OCI-LY1 (cell line): ENCODE measurements at regions not wholly inside any gene's neighbourhood (a gene's known extent, or its start where the extent isn't known, plus 50 kb on each side); places are given as distances from the start of the nearest gene placed in this dataset.
A peak's percentile ranks its signal among the peaks of the same experiment; 100 is the strongest.

Experiments used
- H2AFZ ChIP-seq: fragments of 200-600 bp; sonication (generic), shearing (Covaris generic); 2 replicates; pipeline ENCODE4 v1.6.0; 2014; ENCODE audit warnings: antibody characterized with exemption, mild to moderate bottlenecking, low read length
- H3F3A ChIP-seq: fragments of 200-600 bp; sonication (generic), shearing (Covaris generic); 2 replicates; pipeline ENCODE4 v1.6.0; 2014; ENCODE audit warnings: mild to moderate bottlenecking, antibody characterized with exemption, low read length, moderate library complexity; ENCODE audit not compliant: insufficient read depth
- H3K27ac ChIP-seq: fragments of 200-600 bp; sonication (generic); 2 replicates; pipeline ENCODE4 v1.5.1; 2014; ENCODE audit warnings: low read length, mixed run types, mild to moderate bottlenecking, low read depth; ENCODE audit not compliant: poor library complexity, severe bottlenecking
- H3K27me3 ChIP-seq: fragments of 200-600 bp; sonication (generic); 2 replicates; pipeline ENCODE4 v1.6.0; 2014; ENCODE audit warnings: antibody characterized with exemption, mild to moderate bottlenecking, low read length, moderate library complexity; ENCODE audit not compliant: insufficient read depth
- H3K36me3 ChIP-seq: fragments of 200-600 bp; sonication (generic); 2 replicates; pipeline ENCODE4 v1.6.1; 2014; ENCODE audit warnings: mild to moderate bottlenecking, antibody characterized with exemption, low read length, moderate library complexity, mixed read lengths; ENCODE audit not compliant: insufficient read depth
- H3K4me1 ChIP-seq: fragments of 200-600 bp; sonication (generic); 2 replicates; pipeline ENCODE4 v1.5.1; 2014; ENCODE audit warnings: mild to moderate bottlenecking, low read length, moderate library complexity; ENCODE audit not compliant: insufficient read depth, severe bottlenecking
- H3K4me2 ChIP-seq: fragments of 200-600 bp; sonication (generic), shearing (Covaris generic); 2 replicates; pipeline ENCODE4 v1.6.1; 2014; ENCODE audit warnings: low read length
- H3K4me3 ChIP-seq: fragments of 200-600 bp; sonication (generic); 2 replicates; pipeline ENCODE4 v1.5.1; 2014; ENCODE audit warnings: low read length, low read depth, mild to moderate bottlenecking, mixed read lengths; ENCODE audit not compliant: poor library complexity, severe bottlenecking
- H3K79me2 ChIP-seq: fragments of 200-600 bp; shearing (Covaris generic); 2 replicates; pipeline ENCODE4 v1.6.1; 2016; ENCODE audit warnings: mixed run types, low read length, mixed read lengths; ENCODE audit not compliant: insufficient read depth
- H3K9ac ChIP-seq: fragments of 200-600 bp; sonication (generic), shearing (Covaris generic); 2 replicates; pipeline ENCODE4 v1.6.1; 2014; ENCODE audit warnings: mild to moderate bottlenecking, low read length, mixed read lengths
- H3K9me2 ChIP-seq: fragments of 200-600 bp; sonication (generic), shearing (Covaris generic); 2 replicates; pipeline ENCODE4 v1.6.1; 2014; ENCODE audit warnings: low read depth, mild to moderate bottlenecking, low read length, mixed read lengths
- H3K9me3 ChIP-seq: fragments of 200-600 bp; shearing (Covaris generic); 2 replicates; pipeline ENCODE4 v1.6.1; 2014; ENCODE audit warnings: low read length, mixed read lengths
- H4K20me1 ChIP-seq: fragments of 200-600 bp; sonication (generic), shearing (Covaris generic); 2 replicates; pipeline ENCODE4 v1.6.0; 2016; ENCODE audit warnings: mild to moderate bottlenecking, low read length; ENCODE audit not compliant: insufficient read depth
- EZH2 ChIP-seq: fragments of 200-600 bp; sonication (generic), shearing (Covaris generic); IDR thresholded peaks from 2 replicates; pipeline ENCODE4 v1.8.0; 2017; ENCODE audit warnings: borderline replicate concordance, mixed run types, mild to moderate bottlenecking, antibody characterized with exemption, low read length, moderate library complexity, mixed read lengths
- TF ChIP-seq, protein P1 (sequence below): fragments of 200-600 bp; sonication (generic), shearing (Covaris generic); IDR thresholded peaks from 2 replicates; pipeline ENCODE4 v1.5.1; 2017; ENCODE audit warnings: mild to moderate bottlenecking, antibody characterized with exemption, low read length, moderate library complexity, mixed read lengths

DNA sequence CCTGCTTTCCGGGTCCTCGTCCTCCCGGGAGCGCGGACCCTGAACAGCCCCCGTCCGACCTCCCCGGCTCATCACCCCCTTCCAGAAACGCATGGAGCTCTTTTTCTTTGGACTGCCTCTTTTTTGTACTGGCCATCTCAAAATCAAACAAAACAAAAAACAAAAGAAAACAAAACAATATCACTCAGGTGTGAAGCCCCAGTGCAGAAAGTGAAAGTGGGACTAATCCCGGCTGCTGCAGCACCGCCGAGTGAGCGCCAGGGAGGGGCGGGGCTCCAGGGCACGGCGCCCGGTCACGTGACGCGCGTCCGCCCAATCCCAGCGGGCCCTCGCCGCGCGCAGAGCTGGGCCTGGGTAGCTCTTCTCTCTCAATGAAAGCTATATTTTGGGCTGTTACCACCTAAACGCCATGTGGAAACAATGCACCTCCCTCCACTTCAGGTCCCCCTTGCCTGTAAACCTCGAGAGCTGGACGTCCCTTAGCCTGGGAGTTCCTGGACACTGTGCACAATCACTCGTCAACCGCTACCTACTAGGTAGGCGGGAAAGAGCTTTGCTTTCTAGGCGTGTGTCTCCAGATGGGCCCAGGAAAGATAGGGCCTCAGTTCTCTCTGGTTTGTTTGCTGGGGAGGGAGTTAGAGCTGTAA lies 93.7 kb upstream of the PRDM1 start:
- peaks cover 12% of the 10 kb centered on the region for H3K4me1 ChIP-seq
- H4K20me1 ChIP-seq, result no peaks in the 10 kb centered on the region
- no peak for TF ChIP-seq EZH2
- TF ChIP-seq, protein P1, sequence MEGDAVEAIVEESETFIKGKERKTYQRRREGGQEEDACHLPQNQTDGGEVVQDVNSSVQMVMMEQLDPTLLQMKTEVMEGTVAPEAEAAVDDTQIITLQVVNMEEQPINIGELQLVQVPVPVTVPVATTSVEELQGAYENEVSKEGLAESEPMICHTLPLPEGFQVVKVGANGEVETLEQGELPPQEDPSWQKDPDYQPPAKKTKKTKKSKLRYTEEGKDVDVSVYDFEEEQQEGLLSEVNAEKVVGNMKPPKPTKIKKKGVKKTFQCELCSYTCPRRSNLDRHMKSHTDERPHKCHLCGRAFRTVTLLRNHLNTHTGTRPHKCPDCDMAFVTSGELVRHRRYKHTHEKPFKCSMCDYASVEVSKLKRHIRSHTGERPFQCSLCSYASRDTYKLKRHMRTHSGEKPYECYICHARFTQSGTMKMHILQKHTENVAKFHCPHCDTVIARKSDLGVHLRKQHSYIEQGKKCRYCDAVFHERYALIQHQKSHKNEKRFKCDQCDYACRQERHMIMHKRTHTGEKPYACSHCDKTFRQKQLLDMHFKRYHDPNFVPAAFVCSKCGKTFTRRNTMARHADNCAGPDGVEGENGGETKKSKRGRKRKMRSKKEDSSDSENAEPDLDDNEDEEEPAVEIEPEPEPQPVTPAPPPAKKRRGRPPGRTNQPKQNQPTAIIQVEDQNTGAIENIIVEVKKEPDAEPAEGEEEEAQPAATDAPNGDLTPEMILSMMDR, result no peak
- H3K27me3 ChIP-seq, result no peaks in the 10 kb centered on the region
- H3K9me3 ChIP-seq, result no peaks in the 10 kb centered on the region
- H3K9ac ChIP-seq, result peak overlapping the region; percentile 65
- H3K36me3 ChIP-seq, result no peaks in the 10 kb centered on the region
- H3K4me3 ChIP-seq, result peak overlapping the region; percentile 67
- no peak overlapping the region for H3K27ac ChIP-seq
- H3F3A ChIP-seq, result no peaks in the 10 kb centered on the region
- H3K9me2 ChIP-seq, result no peaks in the 10 kb centered on the region
- peak overlapping the region; percentile 72 for H3K4me2 ChIP-seq
- H3K79me2 ChIP-seq, result no peaks in the 10 kb centered on the region
- H2AFZ ChIP-seq, result peak overlapping the region; percentile 94

DNA sequence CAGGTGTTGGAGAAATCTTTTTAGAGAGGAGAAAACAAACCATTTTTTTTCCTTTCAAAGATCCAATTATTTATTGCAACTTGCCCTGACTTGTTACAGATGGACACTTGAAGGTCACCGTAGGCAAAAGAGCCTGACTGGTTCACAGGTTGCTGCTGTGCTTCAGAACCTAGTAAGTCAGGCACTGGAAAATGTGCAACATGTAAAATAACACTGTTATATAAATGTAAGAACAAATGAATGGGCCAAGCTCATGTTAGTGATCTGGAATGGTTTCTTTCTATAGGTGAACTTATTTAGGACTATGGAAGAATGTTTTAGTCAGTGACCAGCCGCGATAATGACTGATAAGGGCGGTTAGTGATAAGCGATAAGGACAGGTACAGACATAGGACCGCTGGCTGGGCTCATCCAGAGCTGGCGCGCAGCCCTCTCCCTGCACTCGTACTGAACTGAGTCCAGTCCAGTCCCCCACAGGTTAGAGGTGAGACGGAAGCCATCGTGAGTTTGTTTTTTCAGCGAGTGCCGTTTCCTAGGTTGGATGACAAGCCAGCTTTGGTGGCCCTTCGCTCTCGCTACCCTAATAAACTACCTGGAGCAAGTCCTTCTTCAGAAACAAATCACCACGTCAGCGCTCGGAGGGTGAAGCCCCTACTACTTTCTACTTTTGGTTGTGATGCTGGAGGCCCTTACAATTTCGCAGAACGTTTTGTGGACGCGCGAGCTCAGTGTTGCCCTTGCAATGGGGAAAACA lies 94.4 kb upstream of the PRDM1 start:
- peak overlapping the region; percentile 72 for H3K4me2 ChIP-seq
- no peaks in the 10 kb centered on the region for H3K27me3 ChIP-seq
- H2AFZ ChIP-seq, result peak overlapping the region; percentile 82
- no peaks in the 10 kb centered on the region for H3K36me3 ChIP-seq
- H3K9me2 ChIP-seq, result no peaks in the 10 kb centered on the region
- H3K4me1 ChIP-seq, result peaks cover 12% of the 10 kb centered on the region
- peak overlapping the region; percentile 65 for H3K9ac ChIP-seq
- H3F3A ChIP-seq, result no peaks in the 10 kb centered on the region
- TF ChIP-seq EZH2, result no peak
- TF ChIP-seq, protein P1, result no peak
- H3K79me2 ChIP-seq, result no peaks in the 10 kb centered on the region
- no peaks in the 10 kb centered on the region for H4K20me1 ChIP-seq
- no peaks in the 10 kb centered on the region for H3K9me3 ChIP-seq
- peak overlapping the region; percentile 67 for H3K4me3 ChIP-seq
- H3K27ac ChIP-seq, result no peak overlapping the region

DNA sequence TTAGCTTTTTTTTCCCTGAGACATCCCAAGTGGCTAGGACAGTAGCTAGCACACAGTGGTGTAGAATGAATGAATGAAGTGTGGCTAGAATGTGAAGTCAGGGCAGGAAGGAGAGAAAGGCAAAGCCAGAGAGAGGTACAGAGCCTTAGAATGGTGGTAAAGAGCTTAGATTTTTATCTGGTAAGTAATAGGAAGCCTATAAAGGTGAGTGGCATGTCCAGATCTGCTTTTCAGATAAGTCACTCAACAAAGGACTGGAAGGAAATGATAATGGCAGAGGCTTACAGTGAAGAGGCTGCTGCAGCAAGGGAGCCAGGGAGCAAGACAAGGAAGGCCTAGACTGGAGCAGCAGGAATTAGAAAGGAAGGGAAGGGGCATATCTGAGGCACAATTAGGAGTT lies 96.0 kb upstream of the PRDM1 start:
- no peaks in the 10 kb centered on the region for H3K9me3 ChIP-seq
- no peaks in the 10 kb centered on the region for H3F3A ChIP-seq
- H2AFZ ChIP-seq, result no peak overlapping the region
- no peaks in the 10 kb centered on the region for H3K27me3 ChIP-seq
- no peak overlapping the region for H3K4me3 ChIP-seq
- TF ChIP-seq, protein P1, result no peak
- no peak for TF ChIP-seq EZH2
- H3K79me2 ChIP-seq, result no peaks in the 10 kb centered on the region
- H4K20me1 ChIP-seq, result no peaks in the 10 kb centered on the region
- H3K9me2 ChIP-seq, result no peaks in the 10 kb centered on the region
- H3K4me2 ChIP-seq, result no peak overlapping the region
- H3K9ac ChIP-seq, result no peak overlapping the region
- peaks cover 12% of the 10 kb centered on the region for H3K4me1 ChIP-seq
- no peak overlapping the region for H3K27ac ChIP-seq
- H3K36me3 ChIP-seq, result no peaks in the 10 kb centered on the region
